Activated CD4-positive, alpha-beta memory T cell treated with anti-CD3 and anti-CD28 coated beads for 36 hours (primary cell): ENCODE measurements at regions not wholly inside any gene's neighbourhood (a gene's known extent, or its start where the extent isn't known, plus 50 kb on each side); places are given as distances from the start of the nearest gene placed in this dataset.

Experiments
- CTCF ChIA-PET: fragments of 350-600 bp; sonication (Branson Sonifier 250); formaldehyde crosslinking; loops from one replicate; lab custom pipeline; 2021; ENCODE audit warnings: antibody characterized with exemption, inconsistent platforms; lab: Charles Lee
- POLR2A ChIA-PET: fragments of 350-600 bp; sonication (Branson Sonifier 250); formaldehyde crosslinking; loops from one replicate; lab custom pipeline; 2021; ENCODE audit warnings: antibody characterized with exemption; lab: Charles Lee
- DNase-seq: peaks from one replicate; pipeline ENCODE4 v3.0.0-alpha.2; 2020
- H3K27ac Mint-ChIP-seq: one replicate; pipeline ENCODE4 v1.8.0; 2021; ENCODE audit warnings: mixed read lengths
- H3K27me3 Mint-ChIP-seq: one replicate; pipeline ENCODE4 v1.8.0; 2021; ENCODE audit warnings: mixed read lengths
- H3K36me3 Mint-ChIP-seq: one replicate; pipeline ENCODE4 v1.8.0; 2021; ENCODE audit warnings: mixed read lengths
- H3K4me1 Mint-ChIP-seq: one replicate; pipeline ENCODE4 v1.8.0; 2021; ENCODE audit warnings: low read depth, mixed read lengths
- H3K4me3 Mint-ChIP-seq: one replicate; pipeline ENCODE4 v1.8.0; 2021; ENCODE audit warnings: mild to moderate bottlenecking, mixed read lengths
- H3K9me3 Mint-ChIP-seq: one replicate; pipeline ENCODE4 v1.8.0; 2021; ENCODE audit warnings: mixed read lengths
- intact Hi-C: fragments of 100-400 bp; cut with micrococcal nuclease; formaldehyde crosslinking; loops from one replicate; pipeline ENCODE4 v1.15.1; 2023

- H3K36me3 Mint-ChIP-seq = no peaks in the 10 kb centered on the region
- no peak overlapping the region for H3K4me3 Mint-ChIP-seq
- H3K9me3 Mint-ChIP-seq = no peaks in the 10 kb centered on the region
- DNase-seq = no peak
- no peaks in the 10 kb centered on the region for H3K27me3 Mint-ChIP-seq
- POLR2A ChIA-PET = no interaction called here
- intact Hi-C loops = no loop called here
- H3K27ac Mint-ChIP-seq = no peak overlapping the region
- H3K4me1 Mint-ChIP-seq = no peaks in the 10 kb centered on the region
- CTCF ChIA-PET = no interaction called here
Observed at GRCh38 chr9:85213650-85214607, 527.8 kb downstream of the AGTPBP1 start.

- intact Hi-C loops = no loop called here
- Mint-ChIP-seq H3K36me3 (no peaks in the 10 kb centered on the region), H3K4me3 (no peak overlapping the region), H3K27me3 (no peaks in the 10 kb centered on the region), H3K27ac (no peak overlapping the region), H3K9me3 (peaks cover 1% of the 10 kb centered on the region), H3K4me1 (no peaks in the 10 kb centered on the region)
- DNase-seq = peak; percentile 12
- CTCF ChIA-PET = interaction anchor here (0.9 kb wide), 1 partner anchor 816 kb away, joined by 3 read pairs; no protein-coding TSS in a partner anchor
- POLR2A ChIA-PET = no interaction called here
Observed at GRCh38 chr9:85212887-85213286, 528.9 kb downstream of the AGTPBP1 start.

- no peaks in the 10 kb centered on the region for H3K36me3 Mint-ChIP-seq
- H3K9me3 Mint-ChIP-seq = peaks cover 4% of the 10 kb centered on the region
- H3K27me3 Mint-ChIP-seq = no peaks in the 10 kb centered on the region
- H3K4me1 Mint-ChIP-seq = no peaks in the 10 kb centered on the region
- DNase-seq = no peak
- intact Hi-C loops = no loop called here
- no peak overlapping the region for H3K4me3 Mint-ChIP-seq
- H3K27ac Mint-ChIP-seq = no peak overlapping the region
- ChIA-PET CTCF (interaction anchor here (0.9 kb wide), 1 partner anchor 815 kb away, joined by 3 read pairs; no protein-coding TSS in a partner anchor), POLR2A (no interaction called here)
Observed at GRCh38 chr9:85212209-85212608, 529.5 kb downstream of the AGTPBP1 start.

DNA sequence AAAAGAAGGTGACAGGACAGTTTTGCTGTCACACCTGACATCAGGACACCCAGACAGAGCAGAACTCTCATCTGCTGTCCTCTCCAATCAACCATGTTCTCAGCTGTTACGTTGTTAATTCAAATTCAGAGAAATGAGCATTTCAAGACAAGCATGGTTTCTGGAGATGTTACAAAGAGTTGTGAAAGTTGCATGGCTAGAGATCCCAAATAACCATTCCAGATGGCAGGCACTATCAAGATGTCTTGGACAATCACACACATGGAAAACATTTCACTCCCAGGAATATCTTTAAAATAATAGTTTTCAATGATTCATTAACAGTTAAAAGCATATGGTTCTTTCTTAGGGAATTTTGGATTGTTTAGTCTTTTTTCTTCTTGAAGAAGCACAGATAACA, 533.1 kb downstream of the AGTPBP1 start:
- Mint-ChIP-seq H3K27me3 (no peaks in the 10 kb centered on the region), H3K9me3 (peaks cover 4% of the 10 kb centered on the region), H3K36me3 (no peaks in the 10 kb centered on the region), H3K27ac (no peak overlapping the region), H3K4me1 (no peaks in the 10 kb centered on the region), H3K4me3 (no peak overlapping the region)
- ChIA-PET CTCF (no interaction called here), POLR2A (no interaction called here)
- no peak for DNase-seq
- intact Hi-C loops = no loop called here

DNA sequence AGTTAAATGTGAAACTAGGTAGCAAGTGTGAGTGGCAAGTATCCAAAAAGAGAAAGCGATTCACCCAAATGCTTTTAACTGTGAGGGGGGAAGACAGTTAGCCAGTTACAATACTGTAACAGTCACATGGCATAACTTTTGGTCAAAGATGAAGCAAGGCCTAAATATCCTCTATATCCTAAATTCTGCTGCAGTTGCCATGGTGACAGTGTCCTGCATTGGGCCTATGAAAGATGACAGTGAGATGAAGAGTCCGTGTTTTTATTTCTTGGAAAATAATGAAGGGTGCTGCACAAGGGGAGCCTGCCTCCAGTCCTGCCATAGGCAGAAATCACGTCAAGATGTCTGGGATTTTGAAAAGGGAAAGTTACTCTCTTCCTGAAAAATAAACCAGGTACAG, 534.6 kb downstream of the NTRK2 start:
- POLR2A ChIA-PET = no interaction called here
- CTCF ChIA-PET = interaction anchor here (0.6 kb wide), 1 partner anchor 696 kb away, joined by 3 read pairs; no protein-coding TSS in a partner anchor
- H3K27ac Mint-ChIP-seq = no peak overlapping the region
- H3K4me1 Mint-ChIP-seq = no peaks in the 10 kb centered on the region
- no peaks in the 10 kb centered on the region for H3K36me3 Mint-ChIP-seq
- peaks cover 4% of the 10 kb centered on the region for H3K9me3 Mint-ChIP-seq
- no peak overlapping the region for H3K4me3 Mint-ChIP-seq
- intact Hi-C loops = no loop called here
- no peaks in the 10 kb centered on the region for H3K27me3 Mint-ChIP-seq
- no peak for DNase-seq

- no peaks in the 10 kb centered on the region for H3K36me3 Mint-ChIP-seq
- intact Hi-C loops = no loop called here
- H3K9me3 Mint-ChIP-seq = peaks cover under 1% of the 10 kb centered on the region
- CTCF ChIA-PET = no interaction called here
- DNase-seq = no peak
- H3K4me3 Mint-ChIP-seq = no peak overlapping the region
- H3K4me1 Mint-ChIP-seq = no peaks in the 10 kb centered on the region
- no peak overlapping the region for H3K27ac Mint-ChIP-seq
- POLR2A ChIA-PET = no interaction called here
- H3K27me3 Mint-ChIP-seq = no peaks in the 10 kb centered on the region
Observed at GRCh38 chr9:85202596-85202995, 533.1 kb downstream of the NTRK2 start.

- Mint-ChIP-seq H3K4me1 (no peaks in the 10 kb centered on the region), H3K9me3 (peaks cover 2% of the 10 kb centered on the region)
- intact Hi-C loops = no loop called here
Observed at GRCh38 chr9:85200726-85201404, 531.3 kb downstream of the NTRK2 start.

GRCh38 chr9:85199866-85200495, 530.5 kb downstream of the NTRK2 start:
- Mint-ChIP-seq H3K9me3 (peaks cover 2% of the 10 kb centered on the region), H3K4me1 (no peaks in the 10 kb centered on the region), H3K36me3 (no peaks in the 10 kb centered on the region), H3K27ac (no peak overlapping the region), H3K4me3 (no peak overlapping the region), H3K27me3 (no peaks in the 10 kb centered on the region)
- CTCF ChIA-PET = no interaction called here
- intact Hi-C loops = no loop called here
- no peak for DNase-seq
- POLR2A ChIA-PET = no interaction called here

More at GRCh38 chr9:85200726-85201404, 531.3 kb downstream of the NTRK2 start:
- DNase-seq = no peak
- H3K36me3 Mint-ChIP-seq = no peaks in the 10 kb centered on the region
- no peaks in the 10 kb centered on the region for H3K27me3 Mint-ChIP-seq
- CTCF ChIA-PET = no interaction called here
- no peak overlapping the region for H3K4me3 Mint-ChIP-seq
- POLR2A ChIA-PET = no interaction called here
- no peak overlapping the region for H3K27ac Mint-ChIP-seq

- no peaks in the 10 kb centered on the region for H3K27me3 Mint-ChIP-seq
- ChIA-PET CTCF (no interaction called here), POLR2A (no interaction called here)
Observed at GRCh38 chr9:85192750-85193149, 523.2 kb downstream of the NTRK2 start.

DNA sequence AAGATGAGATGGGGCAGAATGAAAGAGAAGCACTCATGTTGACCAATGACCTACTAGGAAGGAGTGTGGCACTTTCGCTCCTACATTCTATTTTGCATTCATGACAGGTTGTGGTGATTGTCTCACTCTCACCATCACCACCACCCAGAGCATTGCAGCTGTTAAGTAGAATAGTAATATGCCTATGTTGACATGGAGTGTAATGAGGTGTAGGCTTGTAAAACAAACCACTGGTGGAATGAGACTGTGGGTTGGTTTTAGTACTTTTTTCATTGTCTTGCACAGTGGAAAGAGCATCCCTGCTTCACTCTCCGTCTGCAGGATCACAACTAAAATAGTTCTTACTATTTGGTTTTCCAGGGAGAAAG, 516.7 kb downstream of the NTRK2 start:
- intact Hi-C loops = no loop called here
- POLR2A ChIA-PET = no interaction called here
- no peaks in the 10 kb centered on the region for H3K36me3 Mint-ChIP-seq

More at GRCh38 chr9:85192750-85193149, 523.2 kb downstream of the NTRK2 start:
- no peak overlapping the region for H3K27ac Mint-ChIP-seq
- no peaks in the 10 kb centered on the region for H3K36me3 Mint-ChIP-seq
- no peaks in the 10 kb centered on the region for H3K4me1 Mint-ChIP-seq
- intact Hi-C loops = no loop called here
- no peak for DNase-seq
- peaks cover 2% of the 10 kb centered on the region for H3K9me3 Mint-ChIP-seq
- no peak overlapping the region for H3K4me3 Mint-ChIP-seq

GRCh38 chr9:85185486-85186217, 516.1 kb downstream of the NTRK2 start:
- intact Hi-C loops = no loop called here
- Mint-ChIP-seq H3K27me3 (no peaks in the 10 kb centered on the region), H3K4me1 (no peaks in the 10 kb centered on the region), H3K27ac (no peak overlapping the region), H3K4me3 (no peak overlapping the region), H3K36me3 (no peaks in the 10 kb centered on the region), H3K9me3 (no peaks in the 10 kb centered on the region)
- ChIA-PET POLR2A (no interaction called here), CTCF (no interaction called here)
- no peak for DNase-seq

More for the DNA sequence above, 516.7 kb downstream of the NTRK2 start:
- CTCF ChIA-PET = no interaction called here
- H3K4me1 Mint-ChIP-seq = no peaks in the 10 kb centered on the region
- H3K4me3 Mint-ChIP-seq = no peak overlapping the region
- H3K9me3 Mint-ChIP-seq = no peaks in the 10 kb centered on the region
- no peaks in the 10 kb centered on the region for H3K27me3 Mint-ChIP-seq
- no peak for DNase-seq
- no peak overlapping the region for H3K27ac Mint-ChIP-seq

GRCh38 chr9:85182383-85182782, 512.9 kb downstream of the NTRK2 start:
- no peak overlapping the region for H3K27ac Mint-ChIP-seq
- H3K9me3 Mint-ChIP-seq = no peaks in the 10 kb centered on the region
- DNase-seq = no peak
- H3K36me3 Mint-ChIP-seq = no peaks in the 10 kb centered on the region
- no peaks in the 10 kb centered on the region for H3K27me3 Mint-ChIP-seq
- POLR2A ChIA-PET = no interaction called here
- intact Hi-C loops = no loop called here
- no peak overlapping the region for H3K4me3 Mint-ChIP-seq
- CTCF ChIA-PET = no interaction called here
- no peaks in the 10 kb centered on the region for H3K4me1 Mint-ChIP-seq
